GM12872 (cell line): ENCODE measurements at regions not wholly inside any gene's neighbourhood (a gene's known extent, or its start where the extent isn't known, plus 50 kb on each side); places are given as distances from the start of the nearest gene placed in this dataset.

Experiments
- CTCF ChIP-seq: IDR thresholded peaks from 3 replicates; pipeline ENCODE4 v1.5.1; 2011; ENCODE audit warnings: low read depth, mild to moderate bottlenecking, low read length, moderate library complexity; ENCODE audit not compliant: insufficient read depth

DNA sequence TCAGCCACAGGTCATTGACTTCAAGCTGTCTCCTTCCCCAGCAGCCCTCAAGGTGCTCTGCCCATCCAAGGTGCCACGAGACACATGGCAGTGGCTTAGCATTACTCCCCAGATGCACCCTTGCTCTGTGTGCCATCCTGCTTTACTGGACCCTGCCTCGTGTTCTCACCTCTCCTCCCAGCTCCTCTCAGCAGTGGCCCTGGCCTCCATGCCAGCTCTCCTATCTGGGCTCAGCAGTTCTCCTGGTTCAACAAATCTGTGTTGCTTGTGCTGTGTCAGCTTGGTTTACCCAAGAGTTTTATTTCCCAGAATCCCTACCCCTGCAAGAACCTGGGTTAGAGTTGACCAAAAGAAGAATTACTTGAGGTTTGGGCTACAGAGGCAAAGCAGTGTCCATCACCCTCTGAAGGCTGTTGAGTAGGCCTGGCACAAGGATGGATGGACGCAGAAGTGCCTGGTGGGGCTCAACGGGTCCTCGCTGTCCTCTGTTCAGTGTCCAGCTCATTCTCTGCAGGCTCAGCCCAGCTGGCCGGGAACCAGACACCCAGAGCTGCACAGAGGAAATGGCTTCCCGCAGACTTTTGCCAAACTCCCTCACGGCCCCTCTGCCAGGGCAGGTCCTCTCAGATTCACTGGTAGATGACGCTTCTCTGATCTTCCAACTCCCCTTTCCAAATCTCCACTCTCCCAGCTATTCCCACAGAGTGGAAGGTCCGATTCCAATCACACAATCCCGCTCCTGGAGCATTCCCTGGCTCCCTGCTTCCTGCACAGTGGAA, 82.6 kb downstream of the FOXA2 start:
- no peak for TF ChIP-seq CTCF

- no peak for TF ChIP-seq CTCF
Measured at GRCh38 chr20:22501034-22501433, 83.3 kb downstream of the FOXA2 start.

- no peak for TF ChIP-seq CTCF
Measured at GRCh38 chr20:22499515-22500166, 84.7 kb downstream of the FOXA2 start.

DNA sequence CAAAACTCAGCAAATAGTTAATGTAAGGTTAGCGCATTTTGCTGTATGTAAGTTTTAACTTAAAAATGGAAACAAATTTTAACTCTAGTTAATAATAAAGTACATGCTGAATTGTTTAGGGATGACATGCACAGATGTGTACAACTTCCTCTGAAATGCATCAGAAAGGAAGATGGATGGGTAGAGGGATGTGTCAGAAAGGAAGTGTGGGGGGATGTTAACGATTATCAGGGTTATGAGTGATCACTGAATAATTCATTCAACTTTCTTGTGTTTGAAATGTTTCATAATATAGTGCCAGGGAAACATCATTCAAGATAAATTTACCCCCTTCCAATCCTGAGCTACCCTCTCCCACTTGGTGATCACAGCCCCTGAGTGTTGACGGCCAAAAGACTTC, 87.6 kb downstream of the FOXA2 start:
- TF ChIP-seq CTCF = no peak

- no peak for TF ChIP-seq CTCF
Measured at GRCh38 chr20:22495789-22496188, 88.6 kb downstream of the FOXA2 start.

DNA sequence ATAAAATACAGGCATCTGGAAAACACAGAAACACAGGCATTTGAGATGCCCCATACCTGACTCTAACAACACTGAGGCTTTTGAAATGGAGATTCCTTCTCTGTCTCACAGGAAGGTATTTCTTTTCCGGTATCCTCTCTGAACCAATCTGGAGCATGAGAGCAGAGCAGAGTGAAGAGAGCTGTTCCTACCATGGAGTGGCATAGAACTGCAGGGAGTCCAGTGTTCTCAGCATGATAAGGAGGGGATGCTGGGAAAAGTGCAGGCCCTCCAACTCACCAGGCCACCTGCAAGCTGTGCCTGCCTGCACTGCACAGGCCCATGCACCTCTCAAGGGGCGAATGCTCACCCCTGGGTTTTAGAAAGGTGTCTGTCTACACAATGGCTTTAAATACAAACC, 89.2 kb downstream of the FOXA2 start:
- TF ChIP-seq CTCF = no peak

GRCh38 chr20:22492497-22492896, 91.9 kb downstream of the FOXA2 start:
- no peak for TF ChIP-seq CTCF

GRCh38 chr20:22491194-22491505, 93.2 kb downstream of the FOXA2 start:
- TF ChIP-seq CTCF = no peak
